ENCODE measurements at regions not wholly inside any gene's neighbourhood (a gene's known extent, or its start where the extent isn't known, plus 50 kb on each side); places are given as distances from the start of the nearest gene placed in this dataset.
A peak's percentile ranks its signal among the peaks of the same experiment; 100 is the strongest.

- no peak for TF ChIP-seq CTCF (IDR thresholded peaks at IDR 0.05; ENCODE audit: borderline replicate concordance, extremely low read depth, insufficient read depth)
- no peak for FAIRE-seq
- intact Hi-C loops (cut with DNase I): no loop called here
Measured at GRCh38 chrX:8955511-8955910, 78.4 kb downstream of the FAM9B start.

GRCh38 chrX:8946563-8946962, 87.4 kb downstream of the FAM9B start:
- no peaks in the 10 kb centered on the region for H3K36me3 ChIP-seq (ENCODE audit: control insufficient read depth in 2 of 3, insufficient read depth in 3 of 3, low read length in 3 of 3)
- H3K4me3 ChIP-seq (ENCODE audit: low read length in 3 of 3): no peak overlapping the region
- no peak for TF ChIP-seq CTCF (IDR thresholded peaks at IDR 0.05; ENCODE audit: borderline replicate concordance, extremely low read depth, insufficient read depth)
- peaks cover 3% of the 10 kb centered on the region for H3K27me3 ChIP-seq (ENCODE audit: control insufficient read depth, insufficient read depth, low read length)
- no peak for FAIRE-seq
- no peaks in the 10 kb centered on the region for H3K9me3 ChIP-seq (ENCODE audit: control insufficient read depth in 2 of 3, insufficient read depth in 1 of 3, low read length in 3 of 3)
- H3K4me1 ChIP-seq (ENCODE audit: control insufficient read depth in 2 of 3, insufficient read depth in 2 of 3, low read depth in 1 of 3, low read length in 3 of 3): no peaks in the 10 kb centered on the region
- no peak for DNase-seq
- intact Hi-C loops (cut with DNase I): no loop called here
- H3K9ac ChIP-seq (ENCODE audit: low read length in 3 of 3): no peak overlapping the region
- H3K27ac ChIP-seq (ENCODE audit: low read depth in 2 of 2, low read length in 2 of 2): no peak overlapping the region

More at GRCh38 chrX:8955511-8955910, 78.4 kb downstream of the FAM9B start:
- Histone ChIP-seq H3K27ac (ENCODE audit: low read depth in 2 of 2, low read length in 2 of 2) (no peak overlapping the region), H3K9me3 (ENCODE audit: control insufficient read depth in 2 of 3, insufficient read depth in 1 of 3, low read length in 3 of 3) (no peaks in the 10 kb centered on the region), H3K4me1 (ENCODE audit: control insufficient read depth in 2 of 3, insufficient read depth in 2 of 3, low read depth in 1 of 3, low read length in 3 of 3) (no peaks in the 10 kb centered on the region), H3K9ac (ENCODE audit: low read length in 3 of 3) (no peak overlapping the region), H3K4me3 (ENCODE audit: low read length in 3 of 3) (no peak overlapping the region), H3K27me3 (ENCODE audit: control insufficient read depth, insufficient read depth, low read length) (peaks cover 3% of the 10 kb centered on the region), H3K36me3 (ENCODE audit: control insufficient read depth in 2 of 3, insufficient read depth in 3 of 3, low read length in 3 of 3) (no peaks in the 10 kb centered on the region)
- peak in 1 of 5 donors; percentile 33 for DNase-seq

GRCh38 chrX:8939322-8939721, 94.6 kb downstream of the FAM9B start:
- intact Hi-C loops (cut with DNase I): no loop called here
- no peaks in the 10 kb centered on the region for H3K9me3 ChIP-seq (ENCODE audit: control insufficient read depth in 2 of 3, insufficient read depth in 1 of 3, low read length in 3 of 3)
- no peak overlapping the region for H3K4me3 ChIP-seq (ENCODE audit: low read length in 3 of 3)
- no peaks in the 10 kb centered on the region for H3K27me3 ChIP-seq (ENCODE audit: control insufficient read depth, insufficient read depth, low read length)
- H3K36me3 ChIP-seq (ENCODE audit: control insufficient read depth in 2 of 3, insufficient read depth in 3 of 3, low read length in 3 of 3): no peaks in the 10 kb centered on the region
- H3K9ac ChIP-seq (ENCODE audit: low read length in 3 of 3): no peak overlapping the region
- H3K4me1 ChIP-seq (ENCODE audit: control insufficient read depth in 2 of 3, insufficient read depth in 2 of 3, low read depth in 1 of 3, low read length in 3 of 3): no peaks in the 10 kb centered on the region
- no peak for TF ChIP-seq CTCF (IDR thresholded peaks at IDR 0.05; ENCODE audit: borderline replicate concordance, extremely low read depth, insufficient read depth)
- no peak for FAIRE-seq
- no peak overlapping the region for H3K27ac ChIP-seq (ENCODE audit: low read depth in 2 of 2, low read length in 2 of 2)
- no peak for DNase-seq

GRCh38 chrX:8927701-8928100, 106.2 kb downstream of the FAM9B start:
- intact Hi-C loops (cut with DNase I): no loop called here
- FAIRE-seq (no peak), DNase-seq (peak in 1 of 5 donors; percentile 22)
- no peak for TF ChIP-seq CTCF (IDR thresholded peaks at IDR 0.05; ENCODE audit: borderline replicate concordance, extremely low read depth, insufficient read depth)
- Histone ChIP-seq H3K36me3 (ENCODE audit: control insufficient read depth in 2 of 3, insufficient read depth in 3 of 3, low read length in 3 of 3) (no peaks in the 10 kb centered on the region), H3K9ac (ENCODE audit: low read length in 3 of 3) (no peak overlapping the region), H3K9me3 (ENCODE audit: control insufficient read depth in 2 of 3, insufficient read depth in 1 of 3, low read length in 3 of 3) (no peaks in the 10 kb centered on the region), H3K27ac (ENCODE audit: low read depth in 2 of 2, low read length in 2 of 2) (no peak overlapping the region), H3K27me3 (ENCODE audit: control insufficient read depth, insufficient read depth, low read length) (no peaks in the 10 kb centered on the region), H3K4me3 (ENCODE audit: low read length in 3 of 3) (no peak overlapping the region), H3K4me1 (ENCODE audit: control insufficient read depth in 2 of 3, insufficient read depth in 2 of 3, low read depth in 1 of 3, low read length in 3 of 3) (no peaks in the 10 kb centered on the region)
